HG03064 (cell line): ENCODE measurements at regions not wholly inside any gene's neighbourhood (a gene's known extent, or its start where the extent isn't known, plus 50 kb on each side); places are given as distances from the start of the nearest gene placed in this dataset.

ENCODE experiments used
- ATAC-seq: cut with Tn5 transposase; IDR thresholded peaks from one replicate; pipeline ENCODE4 v1.9.1; 2021; ENCODE audit warnings: low read depth; ENCODE audit not compliant: unreplicated experiment

DNA sequence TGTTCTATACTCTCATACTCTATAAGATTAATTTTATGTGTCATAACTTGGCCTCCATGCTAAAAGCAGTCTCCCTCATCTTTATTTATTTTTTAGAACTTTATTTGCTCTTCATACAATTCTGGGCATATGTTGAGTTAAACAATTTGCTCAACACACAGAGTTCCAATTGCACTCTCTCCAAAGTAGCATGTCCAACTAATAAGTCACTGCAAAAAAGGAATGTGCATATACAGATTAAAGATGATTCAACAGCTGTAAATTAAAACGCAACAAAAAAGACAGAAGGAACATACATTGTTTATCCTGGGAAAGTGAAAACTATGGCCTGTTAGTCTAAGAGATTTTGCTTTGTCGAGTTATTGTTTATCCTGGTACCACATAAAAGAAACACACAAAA lies 277.7 kb upstream of the ACVR2A start:
- no peak for ATAC-seq

- ATAC-seq, result no peak
Observed at GRCh38 chr2:147560810-147561535, 283.9 kb upstream of the ACVR2A start.

GRCh38 chr2:147559070-147559725 lies 285.6 kb upstream of the ACVR2A start:
- ATAC-seq, result no peak

DNA sequence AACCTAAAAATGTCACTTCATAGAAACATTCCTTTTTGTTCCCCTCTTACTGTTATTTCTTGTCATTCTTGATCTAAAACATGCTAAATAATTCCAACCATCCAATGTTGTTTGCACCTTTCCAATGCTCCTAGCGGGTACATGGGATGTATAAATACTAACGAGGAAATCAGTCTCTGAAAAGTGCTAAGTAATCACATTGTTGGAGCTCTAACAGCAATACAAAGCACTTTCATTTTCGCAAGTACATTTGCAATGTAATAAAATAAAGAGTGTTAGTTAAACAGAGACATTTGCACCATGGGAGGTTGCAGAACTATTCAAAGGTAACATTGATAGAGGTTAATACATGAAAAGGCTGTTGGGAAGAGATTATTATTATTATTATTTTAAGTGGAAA lies 286.2 kb upstream of the ACVR2A start:
- no peak for ATAC-seq

DNA sequence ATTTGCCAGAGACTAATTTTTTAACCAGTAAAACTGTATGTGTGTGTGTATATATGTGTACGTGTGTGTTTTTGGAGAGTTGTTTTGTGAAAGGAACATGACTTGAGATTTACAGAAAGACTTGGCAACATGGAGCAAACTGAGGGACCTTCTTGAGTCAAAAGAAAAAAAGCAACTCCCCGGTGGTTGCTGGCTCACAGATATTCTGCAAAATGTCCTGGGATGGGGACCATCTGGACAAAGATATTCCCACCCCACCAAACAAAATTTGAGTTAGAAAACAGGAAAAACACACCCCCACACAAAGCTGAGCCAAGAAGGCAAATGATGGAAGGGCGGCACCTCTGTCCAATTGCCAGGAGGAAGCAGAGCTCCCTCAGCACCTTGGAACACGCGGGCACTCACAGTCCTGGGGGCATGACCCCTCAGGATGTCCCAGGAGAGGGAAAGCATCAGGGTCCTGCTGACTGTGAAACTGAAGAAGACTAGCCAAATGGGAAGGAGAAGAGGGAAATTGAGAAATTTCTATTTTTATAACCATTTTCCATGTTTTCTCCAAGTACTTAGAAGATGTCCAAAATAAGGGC lies 290.2 kb upstream of the ACVR2A start:
- no peak for ATAC-seq

DNA sequence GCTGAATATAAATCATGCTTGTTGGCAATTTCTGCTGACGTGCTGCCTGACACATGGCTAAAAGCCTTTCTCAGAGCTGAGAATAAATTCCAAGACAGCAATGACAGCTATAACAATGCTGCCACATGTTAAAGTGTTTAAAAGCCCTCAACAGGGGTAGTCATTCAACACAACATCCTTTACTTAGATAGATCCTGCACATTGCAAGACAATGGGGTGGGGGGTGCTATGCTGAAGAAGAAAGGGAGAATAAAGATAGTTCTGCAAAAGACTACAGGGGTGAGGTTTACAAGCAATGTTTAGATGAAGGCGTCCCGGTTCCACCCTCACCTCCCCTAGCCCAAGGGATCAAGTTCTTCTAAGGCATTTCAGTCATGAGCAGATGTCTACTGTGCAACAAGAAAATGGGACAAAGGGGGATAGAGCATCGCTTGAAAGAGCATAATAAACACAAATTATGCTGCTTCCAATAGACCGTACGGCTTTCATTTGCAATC lies 291.0 kb upstream of the ACVR2A start:
- no peak for ATAC-seq

- ATAC-seq, result no peak
Observed at GRCh38 chr2:147550995-147551731, 293.7 kb upstream of the ACVR2A start.

- ATAC-seq, result no peak
Observed at GRCh38 chr2:147549054-147549453, 295.8 kb upstream of the ACVR2A start.

- no peak for ATAC-seq
Observed at GRCh38 chr2:147548451-147548850, 296.4 kb upstream of the ACVR2A start.

GRCh38 chr2:147547440-147547839 lies 297.4 kb upstream of the ACVR2A start:
- no peak for ATAC-seq

- ATAC-seq, result no peak
Observed at GRCh38 chr2:147546109-147546508, 298.7 kb upstream of the ACVR2A start.

DNA sequence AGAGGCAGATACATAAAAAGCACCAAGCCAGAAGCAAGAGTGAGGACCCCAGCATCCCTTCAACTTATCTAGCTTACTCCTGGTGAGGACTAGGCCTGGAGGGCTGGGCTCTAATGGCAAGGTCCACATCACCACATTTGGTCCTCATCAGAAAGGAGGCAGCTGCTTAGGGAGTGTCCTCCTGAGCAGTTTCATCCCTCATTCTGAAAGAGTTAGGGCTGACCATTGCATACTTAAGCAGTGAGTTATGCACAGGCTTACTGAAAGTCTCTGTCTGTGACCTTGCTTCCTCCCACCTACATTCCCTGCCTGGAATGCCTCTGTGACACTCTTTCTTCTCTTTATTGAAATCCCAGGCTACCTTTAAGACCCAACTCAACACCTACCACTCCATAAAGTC lies 301.8 kb upstream of the ACVR2A start:
- no peak for ATAC-seq

GRCh38 chr2:147542351-147542750 lies 302.5 kb upstream of the ACVR2A start:
- ATAC-seq, result no peak

- no peak for ATAC-seq
Observed at GRCh38 chr2:147541314-147541713, 303.5 kb upstream of the ACVR2A start.

DNA sequence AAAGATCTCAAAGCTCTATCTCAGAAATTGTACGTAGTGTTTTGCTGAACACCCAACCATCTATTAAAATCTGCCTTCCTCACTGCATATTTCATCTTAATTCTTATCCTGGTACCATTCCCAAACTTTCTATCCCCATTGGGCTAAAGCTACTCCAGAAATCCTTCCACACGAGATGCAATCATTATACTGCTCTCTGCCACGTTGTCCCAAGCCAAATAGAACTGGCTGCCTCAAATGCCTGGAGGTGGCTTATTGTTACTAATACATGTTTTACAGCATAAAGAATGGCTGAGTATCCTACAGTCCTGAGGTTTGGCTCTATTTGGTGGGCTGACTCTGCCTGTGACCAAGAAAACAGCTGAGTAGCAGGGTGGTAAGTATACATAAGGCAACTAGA lies 306.0 kb upstream of the ACVR2A start:
- ATAC-seq, result no peak

DNA sequence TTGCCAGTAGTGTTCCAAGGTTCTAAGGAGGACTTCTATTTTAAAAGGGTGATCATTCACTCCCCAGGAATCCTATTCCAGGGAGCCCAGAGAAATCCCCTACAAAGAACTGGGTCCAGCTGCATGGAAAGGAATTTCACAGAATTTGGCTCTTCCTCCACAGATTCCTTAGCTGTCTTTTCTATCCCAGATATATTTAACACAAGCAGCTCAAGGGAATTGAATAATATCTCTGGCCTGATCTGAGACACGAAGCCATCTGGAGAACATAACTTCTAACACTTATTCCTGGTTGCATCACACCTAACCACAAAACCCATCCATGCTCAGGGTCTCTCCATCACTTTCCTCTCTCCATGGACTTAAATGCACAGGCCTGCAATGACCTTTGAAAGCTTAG lies 306.7 kb upstream of the ACVR2A start:
- no peak for ATAC-seq

GRCh38 chr2:147531269-147531668 lies 313.6 kb upstream of the ACVR2A start:
- no peak for ATAC-seq

GRCh38 chr2:147530033-147530432 lies 314.8 kb upstream of the ACVR2A start:
- ATAC-seq, result no peak

DNA sequence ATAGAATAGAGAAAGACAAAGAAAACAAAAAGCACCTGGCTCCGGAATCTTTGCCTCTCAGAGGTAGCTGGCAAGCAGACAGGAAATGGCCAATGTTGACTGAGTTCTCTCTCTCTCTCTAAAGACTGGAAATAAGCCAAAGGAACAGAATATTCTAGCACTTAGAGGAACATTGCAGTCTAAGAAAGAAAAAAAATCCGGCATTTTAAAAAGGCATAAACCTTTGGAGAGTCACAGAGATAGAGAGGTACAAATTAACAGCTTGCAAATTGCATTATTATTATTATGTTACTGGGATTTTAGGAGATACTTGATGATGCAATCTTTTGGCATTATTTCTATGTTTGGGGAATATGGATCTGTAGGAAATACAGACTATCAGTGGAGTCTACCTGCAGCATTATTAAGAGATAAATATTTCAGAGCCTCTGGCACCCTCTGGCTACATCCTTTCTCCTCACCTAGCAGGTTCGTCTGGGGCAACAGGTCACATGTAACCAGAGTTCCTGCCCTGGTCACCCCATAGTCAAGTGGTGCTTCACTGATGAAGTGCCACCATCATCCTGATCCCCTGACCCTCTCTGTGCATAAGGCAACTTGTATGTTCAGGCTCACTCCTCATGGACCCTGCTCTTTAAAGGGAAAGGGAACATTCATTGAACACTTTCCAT lies 318.9 kb upstream of the ACVR2A start:
- ATAC-seq, result no peak

- no peak for ATAC-seq
Observed at GRCh38 chr2:147524912-147525311, 319.9 kb upstream of the ACVR2A start.

GRCh38 chr2:147523415-147523814 lies 321.4 kb upstream of the ACVR2A start:
- ATAC-seq, result no peak
